AG04450 (cell line): ENCODE measurements at regions not wholly inside any gene's neighbourhood (a gene's known extent, or its start where the extent isn't known, plus 50 kb on each side); places are given as distances from the start of the nearest gene placed in this dataset. TPM values are rescaled to one million over a fixed set of nuclear protein-coding genes. Genes with fewer than 3 reads are reported as not detected.

Source experiments
- CTCF ChIA-PET: fragments of 300-600, 350-600 bp; formaldehyde crosslinking; extraction: SDS; loops from one replicate; lab custom pipeline; 2022; ENCODE audit warnings: antibody characterized with exemption, inconsistent platforms; lab: Charles Lee
- POLR2A ChIA-PET: fragments of 350-600 bp; formaldehyde crosslinking; extraction: SDS; loops from one replicate; lab custom pipeline; 2021; ENCODE audit warnings: antibody characterized with exemption, inconsistent platforms; lab: Yijun Ruan, JAX
- DNase-seq: peaks from one replicate; pipeline ENCODE4 v3.0.0-alpha.2; 2011; ENCODE audit warnings: low read depth, low spot score
- H3K27ac ChIP-seq: one replicate; pipeline ENCODE4 v1.5.1; 2012; ENCODE audit warnings: low read depth, low read length, control low read depth
- H3K27me3 ChIP-seq: one replicate; pipeline ENCODE4 v1.6.0; 2012; ENCODE audit warnings: low read length; ENCODE audit not compliant: control insufficient read depth, insufficient read depth
- H3K4me3 ChIP-seq: 2 replicates; pipeline ENCODE4 v1.5.1; 2011; ENCODE audit warnings: mild to moderate bottlenecking, low read depth, low read length, control low read depth
- H3K9me3 ChIP-seq: 2 replicates; pipeline ENCODE4 v1.5.1; 2012; ENCODE audit warnings: low read length; ENCODE audit not compliant: control insufficient read depth, insufficient read depth
- small RNA-seq: library from RNA; depleted of rRNA; stranded (forward); fragments of <200 nt; gene quantifications from one replicate; pipeline ENCODE3, GENCODE V24; 2012; ENCODE audit warnings: low read depth; ENCODE audit not compliant: insufficient read length
- TF ChIP-seq, protein P1 (sequence below): IDR thresholded peaks from 2 replicates; pipeline ENCODE4 v1.5.1; 2011; ENCODE audit warnings: low read depth, low read length, control low read depth, inconsistent platforms

DNA sequence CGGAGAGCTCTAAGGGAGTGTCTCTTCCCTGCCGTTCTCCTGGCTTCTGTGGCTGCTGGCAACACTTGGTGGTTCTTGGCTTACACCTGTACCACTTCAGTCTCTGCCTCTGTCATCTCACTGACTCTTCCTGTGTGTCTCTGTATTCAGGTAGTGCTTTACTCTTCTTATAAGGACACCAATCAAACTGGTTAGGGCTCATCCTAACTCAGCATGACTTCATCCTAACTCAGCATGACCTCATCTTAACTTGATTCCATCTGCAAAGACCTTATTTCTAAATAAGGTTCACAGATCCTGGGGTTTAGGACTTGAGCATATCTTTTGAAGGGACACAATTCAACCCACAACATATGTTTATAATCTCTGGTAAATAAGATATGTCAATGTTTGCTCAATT, 51.6 kb upstream of the DSEL start:
- ChIA-PET CTCF (no interaction called here), POLR2A (no interaction called here)
- Histone ChIP-seq H3K4me3 (no peak overlapping the region), H3K27me3 (no peaks in the 10 kb centered on the region), H3K27ac (no peak overlapping the region), H3K9me3 (no peaks in the 10 kb centered on the region)
- TF ChIP-seq, protein P1, sequence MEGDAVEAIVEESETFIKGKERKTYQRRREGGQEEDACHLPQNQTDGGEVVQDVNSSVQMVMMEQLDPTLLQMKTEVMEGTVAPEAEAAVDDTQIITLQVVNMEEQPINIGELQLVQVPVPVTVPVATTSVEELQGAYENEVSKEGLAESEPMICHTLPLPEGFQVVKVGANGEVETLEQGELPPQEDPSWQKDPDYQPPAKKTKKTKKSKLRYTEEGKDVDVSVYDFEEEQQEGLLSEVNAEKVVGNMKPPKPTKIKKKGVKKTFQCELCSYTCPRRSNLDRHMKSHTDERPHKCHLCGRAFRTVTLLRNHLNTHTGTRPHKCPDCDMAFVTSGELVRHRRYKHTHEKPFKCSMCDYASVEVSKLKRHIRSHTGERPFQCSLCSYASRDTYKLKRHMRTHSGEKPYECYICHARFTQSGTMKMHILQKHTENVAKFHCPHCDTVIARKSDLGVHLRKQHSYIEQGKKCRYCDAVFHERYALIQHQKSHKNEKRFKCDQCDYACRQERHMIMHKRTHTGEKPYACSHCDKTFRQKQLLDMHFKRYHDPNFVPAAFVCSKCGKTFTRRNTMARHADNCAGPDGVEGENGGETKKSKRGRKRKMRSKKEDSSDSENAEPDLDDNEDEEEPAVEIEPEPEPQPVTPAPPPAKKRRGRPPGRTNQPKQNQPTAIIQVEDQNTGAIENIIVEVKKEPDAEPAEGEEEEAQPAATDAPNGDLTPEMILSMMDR = no peak
- no peak for DNase-seq

Small RNA genes in the stretch of these regions (small RNA-seq; reads per million reads assigned to genes)
- gene AC067819.1 = not detected
